LNCAP (cell line): ENCODE measurements at regions not wholly inside any gene's neighbourhood (a gene's known extent, or its start where the extent isn't known, plus 50 kb on each side); places are given as distances from the start of the nearest gene placed in this dataset.

Experiments used
- TF ChIP-seq, protein P1 (sequence below): fragments of 450-650 bp; IDR thresholded peaks from 2 replicates; pipeline ENCODE4 v1.5.1; 2017; ENCODE audit warnings: mild to moderate bottlenecking

DNA sequence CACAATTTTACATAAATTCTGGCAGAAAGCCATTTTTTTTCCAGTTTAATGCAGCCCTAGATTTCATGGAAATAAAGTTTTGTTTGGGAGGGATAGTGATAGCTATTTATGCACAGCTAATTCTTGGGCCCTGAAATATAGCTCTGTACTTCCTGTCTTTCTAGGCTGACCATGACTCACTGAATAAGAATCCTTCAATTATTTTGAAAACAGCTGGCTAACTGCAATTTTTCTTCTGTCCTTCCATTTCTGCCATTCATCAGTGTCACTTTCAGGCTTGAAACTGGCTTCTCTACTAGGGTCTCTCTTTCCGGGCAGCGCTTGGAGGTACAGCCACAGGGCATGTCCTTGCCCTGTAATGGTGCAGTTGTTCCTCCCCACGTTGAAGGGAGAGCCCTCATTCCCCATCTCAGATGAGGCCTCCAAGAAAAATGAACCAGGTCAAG is 97.1 kb upstream of the TMEM178A start:
- TF ChIP-seq, protein P1, sequence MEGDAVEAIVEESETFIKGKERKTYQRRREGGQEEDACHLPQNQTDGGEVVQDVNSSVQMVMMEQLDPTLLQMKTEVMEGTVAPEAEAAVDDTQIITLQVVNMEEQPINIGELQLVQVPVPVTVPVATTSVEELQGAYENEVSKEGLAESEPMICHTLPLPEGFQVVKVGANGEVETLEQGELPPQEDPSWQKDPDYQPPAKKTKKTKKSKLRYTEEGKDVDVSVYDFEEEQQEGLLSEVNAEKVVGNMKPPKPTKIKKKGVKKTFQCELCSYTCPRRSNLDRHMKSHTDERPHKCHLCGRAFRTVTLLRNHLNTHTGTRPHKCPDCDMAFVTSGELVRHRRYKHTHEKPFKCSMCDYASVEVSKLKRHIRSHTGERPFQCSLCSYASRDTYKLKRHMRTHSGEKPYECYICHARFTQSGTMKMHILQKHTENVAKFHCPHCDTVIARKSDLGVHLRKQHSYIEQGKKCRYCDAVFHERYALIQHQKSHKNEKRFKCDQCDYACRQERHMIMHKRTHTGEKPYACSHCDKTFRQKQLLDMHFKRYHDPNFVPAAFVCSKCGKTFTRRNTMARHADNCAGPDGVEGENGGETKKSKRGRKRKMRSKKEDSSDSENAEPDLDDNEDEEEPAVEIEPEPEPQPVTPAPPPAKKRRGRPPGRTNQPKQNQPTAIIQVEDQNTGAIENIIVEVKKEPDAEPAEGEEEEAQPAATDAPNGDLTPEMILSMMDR: no peak

DNA sequence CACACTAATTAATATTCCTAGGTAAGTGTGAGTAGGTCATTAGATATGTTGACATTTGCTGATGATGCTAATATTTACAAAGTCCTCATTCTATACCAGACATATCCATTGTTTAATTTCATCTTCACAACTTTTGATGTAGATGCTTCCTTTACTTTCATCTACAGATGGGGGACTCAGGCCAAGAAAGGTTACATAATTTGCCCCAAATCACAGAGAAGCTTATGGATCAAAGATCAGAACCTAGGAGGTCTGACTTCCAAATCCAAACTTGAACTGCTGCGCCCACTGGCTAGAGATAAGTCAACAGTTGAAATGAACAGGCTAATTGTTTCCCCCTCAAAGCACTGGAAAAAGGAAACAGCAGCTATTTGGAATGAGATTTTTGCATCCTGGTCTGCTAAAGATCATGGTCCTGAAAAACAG is 95.6 kb upstream of the TMEM178A start:
- TF ChIP-seq, protein P1: no peak

DNA sequence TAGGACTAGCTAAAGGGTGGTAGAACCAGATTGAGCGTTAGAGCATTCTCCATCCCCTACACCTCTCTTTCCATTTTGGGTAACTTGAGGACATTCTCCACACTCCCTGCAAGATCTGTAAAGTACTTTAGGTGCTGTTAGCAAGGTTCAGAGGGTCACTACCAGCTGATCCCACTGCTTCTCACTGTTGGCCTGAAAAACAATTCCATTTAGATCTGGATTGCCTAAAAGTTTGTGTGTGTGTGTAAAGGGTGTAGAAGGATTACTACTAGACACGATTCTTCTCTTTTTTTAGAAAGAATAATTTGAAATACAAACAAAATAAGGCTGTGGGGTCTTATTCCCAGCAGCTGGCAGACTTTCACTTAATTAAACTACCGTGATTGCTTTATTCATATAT is 95.1 kb upstream of the TMEM178A start:
- TF ChIP-seq, protein P1: no peak

DNA sequence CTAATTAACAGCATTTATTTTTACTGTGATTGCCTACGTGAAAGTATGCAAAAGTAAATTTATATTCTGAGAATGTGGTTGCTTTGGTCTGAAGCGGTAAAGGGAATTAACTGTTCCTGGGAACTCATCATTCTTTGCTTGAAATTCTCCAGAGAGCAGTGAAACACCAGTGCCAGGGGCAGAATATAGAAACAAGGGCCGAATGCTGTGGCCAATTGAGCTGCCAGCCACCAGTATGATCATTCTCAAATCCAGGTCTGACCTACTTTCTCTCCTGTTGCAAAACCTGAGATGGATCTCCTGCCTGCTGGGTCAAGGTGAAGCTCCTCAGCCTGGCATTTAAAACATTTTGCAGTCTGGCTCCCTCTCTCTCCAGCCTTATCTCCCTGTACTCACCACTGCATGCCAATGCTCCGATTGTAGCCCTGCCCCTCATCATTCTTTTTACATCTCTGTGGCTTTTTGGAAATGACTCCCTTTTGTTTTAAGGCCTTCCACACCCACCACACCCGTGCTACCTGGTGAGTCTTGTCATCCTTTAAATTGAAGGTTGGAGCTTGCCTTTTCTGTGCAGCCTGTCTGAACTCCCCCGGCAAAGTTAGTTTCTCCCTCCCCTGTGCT is 94.5 kb upstream of the TMEM178A start:
- TF ChIP-seq, protein P1: no peak

DNA sequence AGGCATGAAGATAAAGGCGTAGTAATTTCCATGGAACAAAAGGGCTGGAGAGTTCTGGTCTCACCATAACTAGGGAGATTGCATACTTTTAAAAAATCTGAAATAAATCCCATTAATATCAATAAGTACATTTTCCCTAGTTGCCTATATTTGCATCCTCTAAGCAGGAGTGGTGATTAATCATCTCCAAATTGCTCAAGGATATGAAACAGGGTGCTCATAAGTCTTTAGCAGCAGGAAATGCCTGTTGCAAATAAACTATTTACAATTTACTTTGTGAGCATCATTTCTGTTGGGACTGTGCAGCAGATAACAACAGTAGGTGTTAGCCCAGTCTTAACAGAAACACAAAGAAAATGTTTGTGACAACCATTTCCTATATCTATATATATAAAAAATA is 92.4 kb upstream of the TMEM178A start:
- TF ChIP-seq, protein P1: no peak

DNA sequence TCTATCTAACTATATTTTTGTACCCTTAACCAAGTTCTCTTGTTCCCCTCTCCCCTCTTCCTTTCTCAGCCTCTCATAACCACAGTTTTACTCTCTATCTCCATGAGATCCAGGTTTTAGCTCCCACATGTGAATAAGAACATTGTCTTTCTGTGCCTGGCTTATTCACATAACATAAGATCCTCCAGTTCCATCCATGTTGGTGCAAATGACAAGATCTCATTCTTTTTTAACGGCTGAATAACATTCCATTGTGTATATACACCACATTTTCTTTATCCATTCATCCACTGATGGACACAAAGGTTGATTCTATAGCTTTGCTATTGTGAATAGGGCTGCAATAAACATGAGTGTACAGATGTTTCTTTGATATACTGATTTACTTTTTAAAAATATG is 83.9 kb upstream of the TMEM178A start:
- TF ChIP-seq, protein P1: no peak

DNA sequence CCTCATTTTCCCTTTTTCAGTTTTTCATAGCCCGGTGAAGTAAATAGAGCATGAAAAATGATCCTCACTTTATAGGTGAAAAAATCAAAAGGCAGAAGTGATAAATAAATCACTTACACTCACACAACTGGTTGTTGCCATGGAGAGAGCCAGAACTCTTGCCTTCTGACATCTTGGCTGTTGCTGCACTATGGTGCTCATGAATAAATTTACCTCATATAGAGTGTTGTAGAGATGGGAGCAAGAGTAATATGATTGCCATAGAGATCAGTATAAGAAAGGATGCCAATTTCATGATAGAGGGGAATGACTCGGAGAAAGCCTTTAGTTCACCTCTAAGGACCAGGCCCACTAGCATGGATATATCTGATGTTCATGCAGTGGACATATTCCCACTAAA is 82.5 kb upstream of the TMEM178A start:
- TF ChIP-seq, protein P1: no peak

DNA sequence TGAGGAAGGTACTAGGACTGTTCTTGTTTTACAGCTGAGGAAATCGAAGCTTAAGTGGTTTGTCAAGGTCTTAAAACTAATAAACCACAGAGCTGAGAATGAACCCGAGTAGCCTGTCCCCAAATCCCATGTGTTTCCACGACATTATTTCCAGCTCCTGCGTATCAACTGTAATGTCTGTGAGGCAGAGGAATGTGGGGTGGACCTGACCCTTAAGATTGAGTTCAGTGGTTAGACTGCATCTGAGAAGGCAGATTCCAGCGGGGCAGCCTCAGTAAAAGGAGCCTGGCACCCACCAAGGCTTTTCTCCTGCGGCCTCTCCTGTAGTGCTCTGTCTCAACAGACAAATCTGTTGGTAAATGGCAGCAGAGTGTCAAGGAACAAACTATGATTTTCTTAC is 81.9 kb upstream of the TMEM178A start:
- TF ChIP-seq, protein P1: no peak
